Activated CD8-positive, alpha-beta memory T cell treated with anti-CD3 and anti-CD28 coated beads for 36 hours (primary cell): ENCODE measurements at regions not wholly inside any gene's neighbourhood (a gene's known extent, or its start where the extent isn't known, plus 50 kb on each side); places are given as distances from the start of the nearest gene placed in this dataset.
"Not testable (repeated sequence)": the region's sequence is repeated elsewhere in the genome, so short reads cannot be mapped to it uniquely, and the experiment has no call there.

Experiments used
- CTCF ChIA-PET: fragments of 350-600 bp; sonication (Branson Sonifier 250); formaldehyde crosslinking; loops from one replicate; lab custom pipeline; 2021; ENCODE audit warnings: antibody characterized with exemption; lab: Charles Lee
- POLR2A ChIA-PET: fragments of 350-600 bp; sonication (Branson Sonifier 250); formaldehyde crosslinking; loops from one replicate; lab custom pipeline; 2021; ENCODE audit warnings: antibody characterized with exemption; lab: Charles Lee

GRCh38 chr13:80706164-80706471 lies 365.2 kb upstream of the SPRY2 start:
- ChIA-PET CTCF (no interaction called here), POLR2A (no interaction called here)

GRCh38 chr13:80705371-80706163 lies 364.6 kb upstream of the SPRY2 start:
- POLR2A ChIA-PET = no interaction called here
- CTCF ChIA-PET = no interaction called here

- ChIA-PET POLR2A (no interaction called here), CTCF (no interaction called here)
These were observed 363.4 kb upstream of the SPRY2 start for GRCh38 chr13:80704369-80704768.

GRCh38 chr13:80695841-80696240 lies 354.9 kb upstream of the SPRY2 start:
- POLR2A ChIA-PET = no interaction called here

GRCh38 chr13:80691814-80692213 lies 350.9 kb upstream of the SPRY2 start:
- CTCF ChIA-PET, POLR2A ChIA-PET: not testable (repeated sequence)

More at GRCh38 chr13:80695841-80696240, 354.9 kb upstream of the SPRY2 start:
- CTCF ChIA-PET = no interaction called here

GRCh38 chr13:80690208-80690607 lies 349.3 kb upstream of the SPRY2 start:
- POLR2A ChIA-PET = no interaction called here
- CTCF ChIA-PET = no interaction called here

- POLR2A ChIA-PET = no interaction called here
- CTCF ChIA-PET = no interaction called here
These were observed 347.7 kb upstream of the SPRY2 start for GRCh38 chr13:80688593-80688992.

- ChIA-PET POLR2A (no interaction called here), CTCF (no interaction called here)
These were observed 345.0 kb upstream of the SPRY2 start for GRCh38 chr13:80685942-80686341.

GRCh38 chr13:80684217-80684991 lies 343.5 kb upstream of the SPRY2 start:
- CTCF ChIA-PET = no interaction called here

GRCh38 chr13:80680786-80681366 lies 339.9 kb upstream of the SPRY2 start:
- POLR2A ChIA-PET = no interaction called here
- CTCF ChIA-PET = no interaction called here

More at GRCh38 chr13:80684217-80684991, 343.5 kb upstream of the SPRY2 start:
- POLR2A ChIA-PET = no interaction called here

GRCh38 chr13:80679423-80679822 lies 338.5 kb upstream of the SPRY2 start:
- CTCF ChIA-PET = no interaction called here
- POLR2A ChIA-PET = no interaction called here

- ChIA-PET POLR2A (no interaction called here), CTCF (no interaction called here)
These were observed 336.3 kb upstream of the SPRY2 start for GRCh38 chr13:80677227-80677626.

GRCh38 chr13:80675442-80675841 lies 334.5 kb upstream of the SPRY2 start:
- POLR2A ChIA-PET, CTCF ChIA-PET: not testable (repeated sequence)

- CTCF ChIA-PET = no interaction called here
These were observed 330.8 kb upstream of the SPRY2 start for GRCh38 chr13:80671773-80672172.

GRCh38 chr13:80669112-80669511 lies 328.2 kb upstream of the SPRY2 start:
- ChIA-PET POLR2A (no interaction called here), CTCF (no interaction called here)

More at GRCh38 chr13:80671773-80672172, 330.8 kb upstream of the SPRY2 start:
- POLR2A ChIA-PET = no interaction called here

GRCh38 chr13:80668452-80668851 lies 327.5 kb upstream of the SPRY2 start:
- CTCF ChIA-PET = no interaction called here
- POLR2A ChIA-PET = no interaction called here

- ChIA-PET CTCF (no interaction called here), POLR2A (no interaction called here)
These were observed 326.0 kb upstream of the SPRY2 start for GRCh38 chr13:80666782-80667552.

- CTCF ChIA-PET = no interaction called here
- POLR2A ChIA-PET = no interaction called here
These were observed 324.9 kb upstream of the SPRY2 start for GRCh38 chr13:80665792-80666333.

- POLR2A ChIA-PET = no interaction called here
- CTCF ChIA-PET = no interaction called here
These were observed 324.0 kb upstream of the SPRY2 start for GRCh38 chr13:80664950-80665349.

GRCh38 chr13:80663788-80664187 lies 322.9 kb upstream of the SPRY2 start:
- POLR2A ChIA-PET = no interaction called here
- CTCF ChIA-PET = no interaction called here
